H9 (cell line): ENCODE measurements at regions not wholly inside any gene's neighbourhood (a gene's known extent, or its start where the extent isn't known, plus 50 kb on each side); places are given as distances from the start of the nearest gene placed in this dataset.

Source experiments
- DNase-seq: peaks from one replicate; pipeline ENCODE4 v3.0.0-alpha.2; 2017
- H2AFZ ChIP-seq: one replicate; pipeline ENCODE4 v1.6.1; 2013; ENCODE audit warnings: mild to moderate bottlenecking, low read length, control low read depth, moderate library complexity
- H2AK5ac ChIP-seq: 2 replicates; pipeline ENCODE4 v1.6.1; 2013; ENCODE audit warnings: low read length, control low read depth, mixed read lengths; ENCODE audit not compliant: insufficient read length
- H2BK120ac ChIP-seq: one replicate; pipeline ENCODE4 v1.6.1; 2013; ENCODE audit warnings: low read depth, mild to moderate bottlenecking, low read length, control low read depth, inconsistent platforms; ENCODE audit not compliant: poor library complexity, severe bottlenecking
- H2BK12ac ChIP-seq: 2 replicates; pipeline ENCODE4 v1.6.1; 2013; ENCODE audit warnings: low read length, control low read depth, mixed read lengths, low read depth; ENCODE audit not compliant: insufficient read length
- H2BK15ac ChIP-seq: 2 replicates; pipeline ENCODE4 v1.6.1; 2013; ENCODE audit warnings: low read depth, low read length, control low read depth
- H2BK20ac ChIP-seq: one replicate; pipeline ENCODE4 v1.6.1; 2013; ENCODE audit warnings: low read depth, mild to moderate bottlenecking, low read length, control low read depth, inconsistent platforms; ENCODE audit not compliant: poor library complexity, severe bottlenecking
- H2BK5ac ChIP-seq: 2 replicates; pipeline ENCODE4 v1.6.1; 2013; ENCODE audit warnings: low read length, control low read depth, mixed read lengths; ENCODE audit not compliant: insufficient read length
- H3K14ac ChIP-seq: 2 replicates; pipeline ENCODE4 v1.6.1; 2013; ENCODE audit warnings: low read length, control low read depth; ENCODE audit not compliant: insufficient read depth
- H3K18ac ChIP-seq: 2 replicates; pipeline ENCODE4 v1.6.1; 2013; ENCODE audit warnings: low read depth, mild to moderate bottlenecking, mixed read lengths, low read length, control low read depth; ENCODE audit not compliant: insufficient read length
- H3K23ac ChIP-seq: 2 replicates; pipeline ENCODE4 v1.6.1; 2013; ENCODE audit warnings: low read length, control low read depth, mixed read lengths, low read depth; ENCODE audit not compliant: insufficient read length
- H3K23me2 ChIP-seq: 2 replicates; pipeline ENCODE4 v1.6.1; 2013; ENCODE audit warnings: low read depth, mild to moderate bottlenecking, mixed read lengths, low read length, control low read depth; ENCODE audit not compliant: insufficient read length, poor library complexity, severe bottlenecking
- H3K27ac ChIP-seq: 2 replicates; pipeline ENCODE4 v1.5.1; 2013; ENCODE audit warnings: low read length, control low read depth, mixed read lengths, low read depth; ENCODE audit not compliant: insufficient read length
- H3K27me3 ChIP-seq: 2 replicates; pipeline ENCODE4 v1.6.1; 2013; ENCODE audit warnings: low read length, control low read depth, inconsistent platforms; ENCODE audit not compliant: insufficient read depth
- H3K4ac ChIP-seq: 2 replicates; pipeline ENCODE4 v1.6.1; 2013; ENCODE audit warnings: low read depth, mild to moderate bottlenecking, control low read depth, inconsistent platforms, low read length, moderate library complexity
- H3K4me1 ChIP-seq: 2 replicates; pipeline ENCODE4 v1.6.1; 2013; ENCODE audit warnings: low read length, control low read depth, inconsistent platforms; ENCODE audit not compliant: insufficient read depth
- H3K4me2 ChIP-seq: 2 replicates; pipeline ENCODE4 v1.6.1; 2013; ENCODE audit warnings: low read length, control low read depth, mixed read lengths; ENCODE audit not compliant: insufficient read length, insufficient read depth
- H3K56ac ChIP-seq: 2 replicates; pipeline ENCODE4 v1.6.1; 2013; ENCODE audit warnings: low read depth, mild to moderate bottlenecking, mixed read lengths, low read length, control low read depth; ENCODE audit not compliant: insufficient read length
- H3K79me1 ChIP-seq: 2 replicates; pipeline ENCODE4 v1.6.1; 2013; ENCODE audit warnings: low read depth, mild to moderate bottlenecking, moderate library complexity, low read length, control low read depth, inconsistent platforms; ENCODE audit not compliant: insufficient read depth, poor library complexity, severe bottlenecking
- H3K79me2 ChIP-seq: 2 replicates; pipeline ENCODE4 v1.6.1; 2013; ENCODE audit warnings: low read length, control low read depth, inconsistent platforms; ENCODE audit not compliant: insufficient read depth
- H3K9ac ChIP-seq: 2 replicates; pipeline ENCODE4 v1.6.1; 2013; ENCODE audit warnings: low read length, control low read depth, mixed read lengths; ENCODE audit not compliant: insufficient read length; ENCODE audit errors: extremely low read depth
- H3K9me3 ChIP-seq: one replicate; pipeline ENCODE4 v1.6.1; 2013; ENCODE audit warnings: low read depth, low read length, inconsistent platforms; ENCODE audit not compliant: control insufficient read depth
- H3T11ph ChIP-seq: one replicate; pipeline ENCODE4 v1.6.1; 2013; ENCODE audit warnings: mild to moderate bottlenecking, low read length, control low read depth, inconsistent platforms
- H4K20me1 ChIP-seq: one replicate; pipeline ENCODE4 v1.6.1; 2013; ENCODE audit not compliant: control insufficient read depth, insufficient read length, insufficient read depth
- H4K5ac ChIP-seq: 2 replicates; pipeline ENCODE4 v1.6.1; 2013; ENCODE audit warnings: low read depth, mild to moderate bottlenecking, mixed read lengths, low read length, control low read depth; ENCODE audit not compliant: insufficient read length
- H4K8ac ChIP-seq: replicated peaks from 2 replicates; pipeline ENCODE4 v1.6.1; 2013; ENCODE audit warnings: low read length, control low read depth, mixed read lengths, low read depth; ENCODE audit not compliant: insufficient read length
- H4K91ac ChIP-seq: 2 replicates; pipeline ENCODE4 v1.6.1; 2013; ENCODE audit warnings: low read depth, mild to moderate bottlenecking, moderate library complexity, mixed read lengths, low read length, control low read depth; ENCODE audit not compliant: insufficient read length
- H3K27ac Mint-ChIP-seq, 3 experiments: 2 replicates in 2 of 3; 3 replicates in 1 of 3; pipeline ENCODE4 v1.8.0; 2020 to 2021; ENCODE audit warnings: mixed read lengths in 3 of 3, mild to moderate bottlenecking in 1 of 3, moderate library complexity in 1 of 3
- H3K27me3 Mint-ChIP-seq: 2 replicates; pipeline ENCODE4 v1.8.0; 2021; ENCODE audit warnings: low read depth, mild to moderate bottlenecking, moderate library complexity, mixed read lengths
- H3K36me3 Mint-ChIP-seq, 3 experiments: 2 replicates in 2 of 3; 3 replicates in 1 of 3; pipeline ENCODE4 v1.8.0; 2020 to 2021; ENCODE audit warnings: low read depth in 3 of 3, mixed read lengths in 3 of 3; ENCODE audit not compliant: insufficient read depth in 1 of 3
- H3K4me1 Mint-ChIP-seq, 2 experiments: 2 replicates each; pipeline ENCODE4 v1.8.0; 2020; ENCODE audit warnings: mixed read lengths in 2 of 2
- H3K4me3 Mint-ChIP-seq, 2 experiments: 2 replicates in 1 of 2; 3 replicates in 1 of 2; pipeline ENCODE4 v1.8.0; 2020 to 2021; ENCODE audit warnings: mild to moderate bottlenecking in 2 of 2, mixed read lengths in 2 of 2, moderate library complexity in 1 of 2
- H3K9me3 Mint-ChIP-seq, 2 experiments: 2 replicates in 1 of 2; 3 replicates in 1 of 2; pipeline ENCODE4 v1.8.0; 2020; ENCODE audit warnings: mild to moderate bottlenecking in 2 of 2, mixed read lengths in 2 of 2, moderate library complexity in 1 of 2
- WGBS: extraction: QIAGEN DNeasy Blood & Tissue Kit; methylation state at CpG from one replicate; pipeline ENCODE4 v1.1.7; 2013; ENCODE audit warnings: missing lambda C conversion rate, low lambda C conversion rate, mixed read lengths; ENCODE audit not compliant: insufficient read length; ENCODE audit errors: extremely low coverage; 5-methylcytosine and 5-hydroxymethylcytosine counted together
- TF ChIP-seq, protein P1 (sequence below): fragments of 200-600 bp; sonication (generic); conservative IDR thresholded peaks from 3 replicates; pipeline ENCODE4 v1.8.0; 2021; ENCODE audit warnings: antibody characterized with exemption, mild to moderate bottlenecking

DNA sequence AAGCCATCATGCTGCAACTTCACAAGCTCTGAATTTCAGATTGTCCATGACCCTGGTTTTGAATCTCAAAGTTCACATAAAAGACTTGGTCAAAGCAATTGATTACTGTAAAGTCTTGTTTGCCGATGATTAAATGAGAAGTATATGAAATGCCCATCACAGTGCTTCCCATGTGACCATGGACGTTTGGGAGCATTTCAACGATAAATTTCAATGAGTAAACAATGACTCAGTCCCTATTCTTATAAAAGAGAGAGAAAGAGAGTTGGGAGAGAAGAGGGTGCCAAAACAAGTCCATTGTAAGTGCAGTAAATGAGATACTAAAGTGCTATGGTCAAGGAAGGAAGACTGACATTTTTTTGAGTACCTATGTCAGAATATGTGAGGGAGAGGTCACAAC is 276.9 kb downstream of the SOX9 start:
- no peaks in the 10 kb centered on the region for H3K79me2 ChIP-seq
- no peak overlapping the region for H2AK5ac ChIP-seq
- no peaks in the 10 kb centered on the region for H3K36me3 Mint-ChIP-seq
- H3K4me2 ChIP-seq = no peak overlapping the region
- no peak overlapping the region for H3K4ac ChIP-seq
- H3K9me3 ChIP-seq = no peaks in the 10 kb centered on the region
- H3K18ac ChIP-seq = no peak overlapping the region
- H3K27me3 Mint-ChIP-seq = peaks cover 21% of the 10 kb centered on the region
- no peak overlapping the region for H2BK120ac ChIP-seq
- no peaks in the 10 kb centered on the region for H3K27me3 ChIP-seq
- H2BK12ac ChIP-seq = no peak overlapping the region
- no peaks in the 10 kb centered on the region for H3K79me1 ChIP-seq
- no peaks in the 10 kb centered on the region for H3K23me2 ChIP-seq
- H3K14ac ChIP-seq = no peak overlapping the region
- H4K91ac ChIP-seq = no peak overlapping the region
- H3K56ac ChIP-seq = no peak overlapping the region
- no peak overlapping the region for H3K23ac ChIP-seq
- no peak for DNase-seq
- H2AFZ ChIP-seq = no peak overlapping the region
- no peak overlapping the region for H4K5ac ChIP-seq
- H3K4me3 Mint-ChIP-seq = no peak overlapping the region
- H3K4me1 ChIP-seq = no peaks in the 10 kb centered on the region; the same call in 1 of the 2 replicates
- TF ChIP-seq, protein P1, sequence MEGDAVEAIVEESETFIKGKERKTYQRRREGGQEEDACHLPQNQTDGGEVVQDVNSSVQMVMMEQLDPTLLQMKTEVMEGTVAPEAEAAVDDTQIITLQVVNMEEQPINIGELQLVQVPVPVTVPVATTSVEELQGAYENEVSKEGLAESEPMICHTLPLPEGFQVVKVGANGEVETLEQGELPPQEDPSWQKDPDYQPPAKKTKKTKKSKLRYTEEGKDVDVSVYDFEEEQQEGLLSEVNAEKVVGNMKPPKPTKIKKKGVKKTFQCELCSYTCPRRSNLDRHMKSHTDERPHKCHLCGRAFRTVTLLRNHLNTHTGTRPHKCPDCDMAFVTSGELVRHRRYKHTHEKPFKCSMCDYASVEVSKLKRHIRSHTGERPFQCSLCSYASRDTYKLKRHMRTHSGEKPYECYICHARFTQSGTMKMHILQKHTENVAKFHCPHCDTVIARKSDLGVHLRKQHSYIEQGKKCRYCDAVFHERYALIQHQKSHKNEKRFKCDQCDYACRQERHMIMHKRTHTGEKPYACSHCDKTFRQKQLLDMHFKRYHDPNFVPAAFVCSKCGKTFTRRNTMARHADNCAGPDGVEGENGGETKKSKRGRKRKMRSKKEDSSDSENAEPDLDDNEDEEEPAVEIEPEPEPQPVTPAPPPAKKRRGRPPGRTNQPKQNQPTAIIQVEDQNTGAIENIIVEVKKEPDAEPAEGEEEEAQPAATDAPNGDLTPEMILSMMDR = no peak
- H3K27ac ChIP-seq = no peak overlapping the region
- no peak overlapping the region for H4K8ac ChIP-seq
- H3K9ac ChIP-seq = no peak overlapping the region
- no CpG with 5 or more reads among the region's 3 CpGs for WGBS
- H3K27ac Mint-ChIP-seq = no peak overlapping the region
- H3K9me3 Mint-ChIP-seq = no peaks in the 10 kb centered on the region
- H2BK20ac ChIP-seq = no peak overlapping the region
- H3T11ph ChIP-seq = no peak overlapping the region
- no peaks in the 10 kb centered on the region for H4K20me1 ChIP-seq
- H2BK5ac ChIP-seq = no peak overlapping the region
- H2BK15ac ChIP-seq = no peak overlapping the region
- peaks cover 9 to 13% of the 10 kb centered on the region in 2 experiments for H3K4me1 Mint-ChIP-seq
